Astrocyte of the spinal cord (primary cell): ENCODE measurements at regions not wholly inside any gene's neighbourhood (a gene's known extent, or its start where the extent isn't known, plus 50 kb on each side); places are given as distances from the start of the nearest gene placed in this dataset.

Experiments
- DNase-seq: peaks from one replicate; pipeline ENCODE4 v3.0.0; 2011; ENCODE audit warnings: low read depth, low spot score
- H3K4me3 ChIP-seq: 2 replicates; pipeline ENCODE4 v1.5.1; 2011; ENCODE audit warnings: low read depth, mild to moderate bottlenecking, low read length, moderate library complexity
- CTCF ChIP-seq: IDR thresholded peaks from 2 replicates; pipeline ENCODE4 v1.5.1; 2012; ENCODE audit warnings: low read depth, mild to moderate bottlenecking, low read length, inconsistent platforms
- in situ Hi-C: cut with HindIII; loops from 2 replicates; pipeline ENCODE4 v1.10.0; 2017; ENCODE audit warnings: low sequenced_read_pairs

DNA sequence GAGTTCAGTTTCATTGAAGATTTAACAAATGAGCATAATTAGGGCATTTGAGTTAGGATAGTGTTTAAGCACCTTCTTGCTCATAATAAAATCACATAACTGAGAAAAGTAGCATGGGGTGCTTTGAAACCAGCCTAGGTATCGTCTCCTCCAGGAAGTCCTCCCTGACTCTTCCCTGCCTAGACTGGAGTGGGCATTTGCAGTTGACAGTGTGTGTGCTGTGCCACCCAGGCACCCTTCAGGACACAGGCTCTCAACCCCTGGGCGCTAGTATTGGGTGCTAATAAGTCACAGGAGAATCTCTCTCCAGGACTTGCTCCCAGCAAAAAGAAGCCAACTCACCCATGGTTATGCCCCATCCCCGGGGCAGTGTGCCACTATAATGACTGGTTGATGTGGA is 584.1 kb downstream of the INSC start:
- in situ Hi-C loops, result no loop called here
- no peak for DNase-seq
- TF ChIP-seq CTCF, result no peak
- H3K4me3 ChIP-seq, result no peak overlapping the region

DNA sequence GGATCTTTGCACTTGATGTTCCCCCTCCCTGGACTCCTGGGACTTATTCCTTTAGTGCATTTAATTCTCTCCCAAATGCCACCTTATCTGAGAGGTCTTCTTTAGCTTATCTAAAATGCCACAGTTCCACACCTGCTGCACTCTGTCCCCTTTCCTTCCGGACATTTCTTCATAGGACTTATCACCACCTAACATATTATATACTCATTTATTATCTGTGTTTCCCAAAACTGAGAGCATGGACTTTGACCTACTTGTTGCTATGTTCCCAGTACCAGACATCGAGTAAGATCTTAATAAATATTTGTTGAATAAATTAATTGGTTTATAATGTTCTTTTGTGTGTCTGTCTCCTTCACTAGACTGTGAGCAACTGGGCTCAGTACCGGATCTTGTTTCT is 585.3 kb downstream of the INSC start:
- in situ Hi-C loops, result no loop called here
- no peak overlapping the region for H3K4me3 ChIP-seq
- DNase-seq, result no peak
- no peak for TF ChIP-seq CTCF

GRCh38 chr11:15700456-15700855 is 585.7 kb downstream of the INSC start:
- in situ Hi-C loops, result no loop called here
- no peak for DNase-seq
- no peak overlapping the region for H3K4me3 ChIP-seq
- TF ChIP-seq CTCF, result no peak

GRCh38 chr11:15704064-15704463 is 589.3 kb downstream of the INSC start:
- no peak for TF ChIP-seq CTCF
- no peak for DNase-seq
- H3K4me3 ChIP-seq, result no peak overlapping the region
- in situ Hi-C loops, result no loop called here

DNA sequence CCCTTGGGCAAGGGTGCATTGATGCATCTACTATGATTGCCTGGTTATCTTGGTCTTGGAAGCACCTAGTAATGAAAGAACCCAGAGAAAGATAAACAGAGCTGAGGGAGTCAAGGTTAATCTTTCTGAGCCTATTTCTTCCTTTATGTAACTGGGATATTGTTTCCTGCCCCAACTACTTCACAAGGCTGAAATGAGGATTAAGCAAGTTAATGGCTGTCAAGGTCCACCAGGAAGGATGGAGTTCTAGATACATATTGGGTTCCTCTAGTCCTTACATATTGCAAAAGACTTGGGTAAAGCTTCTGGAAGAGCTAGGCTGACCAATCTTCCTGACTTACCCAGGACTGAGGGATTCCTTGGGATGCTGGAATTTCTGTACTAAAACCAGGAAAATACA is 589.8 kb downstream of the INSC start:
- in situ Hi-C loops, result no loop called here
- no peak overlapping the region for H3K4me3 ChIP-seq
- DNase-seq, result no peak
- no peak for TF ChIP-seq CTCF

GRCh38 chr11:15705891-15706290 is 591.2 kb downstream of the INSC start:
- no peak for TF ChIP-seq CTCF
- in situ Hi-C loops, result no loop called here
- H3K4me3 ChIP-seq, result no peak overlapping the region
- DNase-seq, result no peak

DNA sequence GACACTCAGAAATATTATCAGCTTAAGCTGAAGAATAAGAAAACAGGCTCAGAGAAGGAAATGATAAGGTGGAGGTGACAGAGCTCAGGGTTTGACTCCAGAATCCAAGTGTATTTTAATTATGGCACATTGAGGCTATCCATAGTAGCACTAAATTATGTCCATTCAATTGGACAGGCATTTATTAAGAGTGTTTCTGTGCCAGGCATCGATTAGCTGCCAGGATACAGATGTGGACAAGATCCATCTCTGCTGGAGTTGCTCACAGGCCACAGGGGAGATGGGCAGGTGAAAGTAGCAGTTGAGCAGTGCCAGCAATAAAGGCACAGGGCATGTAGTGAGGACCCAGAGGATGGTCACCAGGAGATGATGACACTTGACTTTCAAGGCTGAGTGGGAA is 592.5 kb downstream of the INSC start:
- no peak overlapping the region for H3K4me3 ChIP-seq
- DNase-seq, result no peak
- TF ChIP-seq CTCF, result no peak
- in situ Hi-C loops, result no loop called here
